ENCODE measurements at regions not wholly inside any gene's neighbourhood (a gene's known extent, or its start where the extent isn't known, plus 50 kb on each side); places are given as distances from the start of the nearest gene placed in this dataset.

GRCh38 chr2:217182926-217183325 lies 323.1 kb upstream of the TNP1 start:
- Histone ChIP-seq H3K36me3 (ENCODE audit: insufficient read depth, low read length) (no peaks in the 10 kb centered on the region), H3K27me3 (ENCODE audit: insufficient read depth, low read length) (no peaks in the 10 kb centered on the region), H3K79me2 (ENCODE audit: insufficient read depth, low read length) (no peaks in the 10 kb centered on the region), H3K4me1 (ENCODE audit: insufficient read depth, low read length) (no peaks in the 10 kb centered on the region), H3K9ac (ENCODE audit: low read length) (no peak overlapping the region), H4K20me1 (ENCODE audit: insufficient read depth, low read length) (no peaks in the 10 kb centered on the region), H3K4me3 (ENCODE audit: insufficient read depth, low read depth, low read length) (no peak overlapping the region), H3K9me3 (ENCODE audit: insufficient read depth, low read depth, low read length) (no peaks in the 10 kb centered on the region), H3K4me2 (ENCODE audit: low read length) (no peak overlapping the region), H2AFZ (ENCODE audit: low read depth, low read length) (no peak overlapping the region), H3K27ac (ENCODE audit: low read depth, low read length) (no peak overlapping the region)
- Mint-ChIP-seq H3K27me3 (ENCODE audit: low read depth, unreplicated experiment) (no peaks in the 10 kb centered on the region), H3K36me3 (ENCODE audit: low read depth, unreplicated experiment) (no peaks in the 10 kb centered on the region), H3K9me3 (ENCODE audit: unreplicated experiment) (no peaks in the 10 kb centered on the region), H3K4me1 (ENCODE audit: low read depth, unreplicated experiment) (no peaks in the 10 kb centered on the region), H3K27ac (ENCODE audit: unreplicated experiment) (no peak overlapping the region), H3K4me3 (ENCODE audit: unreplicated experiment) (no peak overlapping the region)
- TF ChIP-seq CTCF (IDR thresholded peaks at IDR 0.05; ENCODE audit: insufficient read depth, low read depth, low read length), result no peak
- no peak for TF ChIP-seq EZH2 (IDR thresholded peaks at IDR 0.05; ENCODE audit: insufficient read depth, low read length)
- FAIRE-seq (no peak), DNase-seq (ENCODE audit: low read depth) (no peak)

GRCh38 chr2:217181512-217181911 lies 321.6 kb upstream of the TNP1 start:
- no peaks in the 10 kb centered on the region for H3K36me3 ChIP-seq (ENCODE audit: insufficient read depth, low read length)
- H2AFZ ChIP-seq (ENCODE audit: low read depth, low read length), result no peak overlapping the region
- no peak overlapping the region for H3K27ac Mint-ChIP-seq (ENCODE audit: unreplicated experiment)
- no peaks in the 10 kb centered on the region for H3K4me1 Mint-ChIP-seq (ENCODE audit: low read depth, unreplicated experiment)
- H3K36me3 Mint-ChIP-seq (ENCODE audit: low read depth, unreplicated experiment), result no peaks in the 10 kb centered on the region
- DNase-seq (ENCODE audit: low read depth) (no peak), FAIRE-seq (no peak)
- H3K9me3 Mint-ChIP-seq (ENCODE audit: unreplicated experiment), result no peaks in the 10 kb centered on the region
- H3K27ac ChIP-seq (ENCODE audit: low read depth, low read length), result no peak overlapping the region
- no peaks in the 10 kb centered on the region for H3K79me2 ChIP-seq (ENCODE audit: insufficient read depth, low read length)
- no peak overlapping the region for H3K4me3 ChIP-seq (ENCODE audit: insufficient read depth, low read depth, low read length)
- H4K20me1 ChIP-seq (ENCODE audit: insufficient read depth, low read length), result no peaks in the 10 kb centered on the region
- no peak for TF ChIP-seq EZH2 (IDR thresholded peaks at IDR 0.05; ENCODE audit: insufficient read depth, low read length)
- no peak overlapping the region for H3K4me3 Mint-ChIP-seq (ENCODE audit: unreplicated experiment)
- H3K4me2 ChIP-seq (ENCODE audit: low read length), result no peak overlapping the region
- no peak overlapping the region for H3K9ac ChIP-seq (ENCODE audit: low read length)
- H3K4me1 ChIP-seq (ENCODE audit: insufficient read depth, low read length), result no peaks in the 10 kb centered on the region
- no peaks in the 10 kb centered on the region for H3K27me3 Mint-ChIP-seq (ENCODE audit: low read depth, unreplicated experiment)
- H3K27me3 ChIP-seq (ENCODE audit: insufficient read depth, low read length), result no peaks in the 10 kb centered on the region
- H3K9me3 ChIP-seq (ENCODE audit: insufficient read depth, low read depth, low read length), result no peaks in the 10 kb centered on the region

- Mint-ChIP-seq H3K36me3 (ENCODE audit: low read depth, unreplicated experiment) (no peaks in the 10 kb centered on the region), H3K4me3 (ENCODE audit: unreplicated experiment) (no peak overlapping the region), H3K27me3 (ENCODE audit: low read depth, unreplicated experiment) (no peaks in the 10 kb centered on the region), H3K9me3 (ENCODE audit: unreplicated experiment) (peaks cover 2% of the 10 kb centered on the region), H3K4me1 (ENCODE audit: low read depth, unreplicated experiment) (no peaks in the 10 kb centered on the region), H3K27ac (ENCODE audit: unreplicated experiment) (no peak overlapping the region)
- Histone ChIP-seq H4K20me1 (ENCODE audit: insufficient read depth, low read length) (no peaks in the 10 kb centered on the region), H3K36me3 (ENCODE audit: insufficient read depth, low read length) (no peaks in the 10 kb centered on the region), H2AFZ (ENCODE audit: low read depth, low read length) (no peak overlapping the region), H3K27me3 (ENCODE audit: insufficient read depth, low read length) (no peaks in the 10 kb centered on the region), H3K4me3 (ENCODE audit: insufficient read depth, low read depth, low read length) (no peak overlapping the region), H3K9ac (ENCODE audit: low read length) (no peak overlapping the region), H3K79me2 (ENCODE audit: insufficient read depth, low read length) (no peaks in the 10 kb centered on the region), H3K9me3 (ENCODE audit: insufficient read depth, low read depth, low read length) (no peaks in the 10 kb centered on the region), H3K27ac (ENCODE audit: low read depth, low read length) (no peak overlapping the region), H3K4me1 (ENCODE audit: insufficient read depth, low read length) (no peaks in the 10 kb centered on the region), H3K4me2 (ENCODE audit: low read length) (no peak overlapping the region)
- FAIRE-seq, result no peak
- TF ChIP-seq CTCF (IDR thresholded peaks at IDR 0.05; ENCODE audit: insufficient read depth, low read depth, low read length) (no peak), EZH2 (IDR thresholded peaks at IDR 0.05; ENCODE audit: insufficient read depth, low read length) (no peak)
- no peak for DNase-seq (ENCODE audit: low read depth)
These were observed 320.0 kb upstream of the TNP1 start for GRCh38 chr2:217179854-217180253.
